Ramos (cell line): ENCODE measurements at regions not wholly inside any gene's neighbourhood (a gene's known extent, or its start where the extent isn't known, plus 50 kb on each side); places are given as distances from the start of the nearest gene placed in this dataset.

Experiments used
- in situ Hi-C: fragments of 300-500 bp; cut with MboI; formaldehyde crosslinking; loops from one replicate; pipeline ENCODE4 v1.14.3; 2022; ENCODE audit warnings: low sequenced_read_pairs; ENCODE audit not compliant: unreplicated experiment

- in situ Hi-C loops = no loop called here
Measured at GRCh38 chr3:70849911-70850699, 537.7 kb upstream of the MDFIC2 start.

DNA sequence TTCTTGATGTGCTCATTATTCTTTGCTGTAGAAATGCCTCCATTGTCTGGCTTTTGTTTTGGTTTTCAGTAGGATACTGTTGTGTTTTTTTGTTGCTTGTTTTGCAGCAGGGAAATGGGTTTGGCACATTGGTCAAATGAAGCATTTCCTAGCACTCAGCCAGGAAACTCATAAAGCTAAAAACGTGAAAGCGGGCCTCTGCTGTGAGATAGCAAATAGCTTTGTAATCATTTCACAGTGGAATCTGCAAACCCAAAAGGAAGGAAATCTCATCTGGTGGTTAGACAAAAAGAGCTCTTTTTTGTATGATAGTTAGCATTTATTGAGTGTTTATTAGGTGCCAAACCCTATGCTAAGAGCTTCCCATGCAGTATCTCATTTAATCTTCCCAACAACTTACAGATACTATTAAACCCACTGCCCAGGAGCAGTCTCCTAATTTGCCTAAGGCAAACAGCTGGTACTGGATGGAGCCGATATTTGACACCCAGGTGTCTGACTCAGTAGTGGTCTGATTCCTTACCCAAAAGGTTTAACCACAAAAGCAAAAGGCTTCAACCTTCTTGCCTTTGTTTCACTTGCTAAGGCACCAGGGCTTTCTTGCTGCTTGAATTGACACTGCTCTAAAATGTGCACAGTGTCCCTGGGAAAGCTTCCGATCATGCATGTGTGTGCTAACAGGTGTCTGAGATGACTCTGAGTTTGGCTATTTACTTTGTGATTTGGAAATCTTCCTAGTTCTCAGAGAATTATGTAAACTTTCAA is 527.9 kb upstream of the MDFIC2 start:
- in situ Hi-C loops = no loop called here

GRCh38 chr3:70833239-70833960 is 521.0 kb upstream of the MDFIC2 start:
- in situ Hi-C loops = no loop called here

DNA sequence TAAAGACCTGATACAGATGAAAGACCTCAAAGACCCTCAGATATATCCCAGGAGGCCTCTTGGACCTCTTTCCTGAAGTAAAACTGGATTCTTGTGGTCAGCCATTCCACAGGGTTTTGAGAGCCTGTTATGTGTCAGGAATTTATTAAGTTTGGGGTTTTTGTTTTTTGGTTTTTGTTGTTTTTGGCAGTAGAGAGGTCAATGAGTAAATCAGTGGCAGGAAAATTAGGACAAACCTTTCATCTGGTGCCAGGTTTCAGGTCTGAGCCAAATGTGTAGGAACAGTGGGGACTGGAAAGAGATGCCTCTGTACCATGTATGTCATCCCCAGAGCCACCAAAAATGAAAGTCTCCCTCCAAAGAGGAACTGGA is 520.4 kb upstream of the MDFIC2 start:
- in situ Hi-C loops = no loop called here

DNA sequence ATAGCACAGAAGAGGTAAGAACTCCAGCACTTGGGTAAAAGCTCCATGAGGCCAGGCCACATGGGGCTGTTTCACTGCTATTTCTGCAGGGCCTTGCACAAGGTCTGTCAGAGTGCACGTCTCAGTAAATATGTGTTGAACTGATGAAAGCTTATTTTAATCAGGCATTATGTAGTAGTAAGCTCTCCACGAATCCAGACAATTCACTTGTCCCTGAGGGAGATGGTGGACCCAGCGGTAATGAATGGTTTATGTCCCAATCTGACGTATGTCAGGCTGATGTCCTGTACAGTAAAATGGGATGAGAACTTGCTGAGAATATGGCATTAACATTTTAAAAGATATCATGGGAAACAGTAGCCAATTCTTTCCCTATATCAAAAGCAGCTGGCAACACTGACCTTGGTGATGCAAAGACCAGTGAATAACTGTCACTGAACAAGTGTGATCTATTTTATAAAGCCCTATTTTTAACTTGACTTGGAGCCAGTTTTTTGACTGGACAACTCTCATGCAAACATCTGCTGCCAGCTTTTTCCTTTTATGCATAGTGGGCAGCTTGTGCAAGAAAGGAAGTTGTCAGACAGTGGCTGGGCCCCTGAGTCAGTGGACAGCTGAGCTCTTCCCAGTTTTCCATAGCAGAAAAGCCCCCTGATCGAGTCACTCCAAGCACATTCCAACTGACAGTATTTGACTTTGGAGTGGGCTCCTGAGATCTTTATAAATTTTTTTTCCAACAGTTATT is 519.8 kb upstream of the MDFIC2 start:
- in situ Hi-C loops = no loop called here

- in situ Hi-C loops = no loop called here
Measured at GRCh38 chr3:70829092-70829491, 516.7 kb upstream of the MDFIC2 start.

GRCh38 chr3:70824773-70825172 is 512.3 kb upstream of the MDFIC2 start:
- in situ Hi-C loops = no loop called here

DNA sequence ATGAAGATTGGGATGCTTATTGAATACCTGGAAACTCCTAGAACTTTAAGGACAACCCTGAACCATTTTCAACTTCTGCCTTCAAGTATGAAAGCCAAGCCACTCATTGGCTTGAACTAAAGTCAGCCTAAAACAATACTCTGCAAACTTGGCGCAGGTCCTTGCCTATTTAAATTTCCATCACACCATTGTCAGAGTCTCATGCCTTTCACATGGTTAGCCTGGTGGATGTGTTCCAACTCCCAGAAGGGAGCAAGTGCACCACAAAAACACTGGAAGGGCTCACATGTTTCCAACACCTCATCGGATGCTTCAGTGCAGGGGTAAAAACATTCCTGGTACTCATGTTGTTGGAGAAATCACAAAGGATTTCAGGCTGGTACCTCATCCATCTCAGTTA is 511.6 kb upstream of the MDFIC2 start:
- in situ Hi-C loops = no loop called here

DNA sequence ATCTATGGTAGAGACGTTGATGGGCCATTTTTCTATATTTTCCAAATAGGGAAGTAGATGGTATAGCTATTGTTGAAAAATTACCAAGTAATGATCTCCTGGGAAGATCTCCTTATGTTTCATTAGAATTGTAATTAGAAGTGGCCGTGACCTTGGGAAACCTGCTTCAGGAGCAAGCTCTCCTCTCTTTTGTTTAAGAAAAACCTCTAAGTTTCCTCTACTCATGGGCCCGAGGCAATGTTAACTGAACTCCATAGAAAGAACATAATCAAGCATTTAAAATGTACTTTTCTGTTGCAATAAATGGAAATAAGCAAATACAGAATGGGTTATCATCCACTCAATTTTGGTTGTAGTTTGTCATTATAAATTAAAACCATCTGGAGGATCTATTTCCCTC is 511.2 kb upstream of the MDFIC2 start:
- in situ Hi-C loops = no loop called here

DNA sequence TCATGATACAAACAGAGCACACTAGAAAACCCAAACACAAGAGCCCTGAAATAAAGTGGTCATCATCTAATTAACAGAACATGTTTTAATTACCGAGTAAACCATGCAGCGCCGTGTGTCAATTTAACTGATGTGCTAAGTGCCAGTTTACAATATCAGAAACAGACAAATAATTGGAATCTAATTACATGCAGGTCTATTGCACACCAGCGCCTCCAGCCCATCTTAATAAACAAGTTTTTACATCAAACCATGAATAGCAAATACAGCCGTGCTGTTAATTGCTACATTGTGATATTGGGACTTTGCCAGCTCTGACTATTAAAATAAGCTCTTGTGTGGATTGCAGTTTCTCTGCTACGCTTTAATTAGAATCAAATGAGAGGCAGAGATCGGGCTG is 510.2 kb upstream of the MDFIC2 start:
- in situ Hi-C loops = no loop called here

DNA sequence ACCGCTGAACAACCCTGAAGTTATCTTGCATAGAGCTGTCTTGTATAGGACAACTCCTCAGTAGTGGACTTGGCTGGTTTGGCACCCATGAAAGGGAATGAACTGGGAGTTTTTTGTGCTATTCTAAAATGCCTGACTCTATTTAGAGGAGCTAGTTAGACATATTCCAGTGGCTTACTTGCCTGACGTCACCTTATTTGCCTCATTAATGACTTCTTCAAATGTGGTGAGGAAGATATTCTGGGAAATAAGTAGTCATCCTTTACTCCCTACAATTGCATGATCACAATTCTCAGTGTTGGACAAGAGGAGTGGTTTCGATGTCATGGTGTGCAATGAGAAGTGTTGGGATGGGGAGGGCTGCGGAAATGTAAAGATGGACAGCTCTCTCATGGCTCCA is 509.2 kb upstream of the MDFIC2 start:
- in situ Hi-C loops = no loop called here

- in situ Hi-C loops = no loop called here
Measured at GRCh38 chr3:70820397-70820796, 508.0 kb upstream of the MDFIC2 start.

- in situ Hi-C loops = no loop called here
Measured at GRCh38 chr3:70818145-70818544, 505.7 kb upstream of the MDFIC2 start.

GRCh38 chr3:70816346-70816745 is 503.9 kb upstream of the MDFIC2 start:
- in situ Hi-C loops = no loop called here

GRCh38 chr3:70815817-70816216 is 503.4 kb upstream of the MDFIC2 start:
- in situ Hi-C loops = no loop called here

DNA sequence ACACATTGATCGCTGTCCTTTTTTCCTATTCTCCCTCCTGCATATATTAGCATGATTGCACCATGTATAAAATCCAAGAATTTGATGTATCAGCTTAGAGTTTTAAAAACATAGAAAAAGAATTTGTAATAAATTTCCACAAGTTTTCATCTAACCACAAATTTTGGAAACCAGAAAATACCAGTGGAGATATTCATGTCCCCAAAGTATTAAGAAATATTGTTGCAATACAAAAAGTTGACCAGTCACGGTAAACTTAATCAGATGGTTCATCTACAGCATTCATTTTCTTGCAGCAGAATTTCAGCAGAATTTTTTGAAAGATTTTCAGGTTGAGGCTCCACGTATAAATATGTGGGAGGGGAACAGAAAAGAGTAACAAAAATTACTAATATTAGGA is 500.9 kb upstream of the MDFIC2 start:
- in situ Hi-C loops = no loop called here

DNA sequence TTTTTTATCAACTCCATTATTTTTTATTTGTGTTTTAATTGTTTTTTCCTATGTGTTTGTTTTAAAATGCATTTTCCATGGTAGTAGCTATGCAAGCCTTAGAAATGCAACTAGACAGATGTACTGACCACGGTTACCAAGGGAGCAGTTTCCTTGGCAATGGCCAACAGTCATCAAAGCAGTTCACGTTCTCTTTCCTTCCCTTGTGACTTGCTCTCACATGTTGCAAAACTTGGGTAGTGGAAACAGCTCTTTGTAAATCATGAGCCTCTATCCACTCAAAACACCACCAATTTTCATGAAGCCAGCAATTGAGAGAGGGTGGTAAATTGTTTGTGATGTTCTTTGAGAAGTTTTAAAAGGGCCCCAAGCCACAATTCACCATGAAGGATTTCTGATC is 499.4 kb upstream of the MDFIC2 start:
- in situ Hi-C loops = no loop called here

DNA sequence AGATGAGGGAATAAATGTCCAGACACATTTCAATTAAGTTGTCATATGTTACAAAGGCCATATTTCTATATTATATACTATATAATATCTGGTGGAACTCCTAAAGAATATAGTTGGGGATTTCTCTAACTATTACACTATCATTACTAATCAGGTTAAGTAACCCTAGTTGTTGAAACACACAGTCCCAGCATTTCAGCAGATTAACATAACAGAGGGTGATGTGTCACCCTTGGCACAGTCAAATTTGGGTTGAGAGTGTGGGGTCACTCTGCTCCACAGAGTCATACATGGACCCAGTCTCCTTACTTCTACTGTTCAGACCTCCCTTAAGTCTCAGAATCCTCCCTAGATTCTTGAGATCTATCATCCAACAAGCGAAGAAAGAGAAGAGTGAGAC is 496.4 kb upstream of the MDFIC2 start:
- in situ Hi-C loops = no loop called here

GRCh38 chr3:70806556-70806955 is 494.1 kb upstream of the MDFIC2 start:
- in situ Hi-C loops = no loop called here

DNA sequence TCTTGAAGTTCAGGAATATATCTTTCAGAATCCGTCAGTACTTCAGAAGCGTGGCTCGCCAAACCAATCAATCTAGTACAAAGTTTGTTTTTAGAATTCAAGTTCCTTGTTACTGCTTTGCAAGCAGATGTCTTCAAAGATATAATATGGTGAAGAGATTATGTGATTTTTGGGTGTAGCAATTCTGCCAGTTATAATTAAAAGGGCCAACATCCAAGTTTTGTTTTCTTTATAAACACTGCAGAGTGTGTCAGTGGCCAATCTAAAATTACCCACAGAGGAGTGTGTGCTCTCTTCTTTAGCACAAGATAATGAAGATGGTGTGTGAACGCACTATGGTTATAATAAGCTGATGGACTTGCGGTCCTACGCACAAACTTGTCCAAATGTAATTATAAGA is 493.6 kb upstream of the MDFIC2 start:
- in situ Hi-C loops = no loop called here
